Adrenal gland (tissue), 9 donors: ENCODE measurements at regions not wholly inside any gene's neighbourhood (a gene's known extent, or its start where the extent isn't known, plus 50 kb on each side); places are given as distances from the start of the nearest gene placed in this dataset.

ENCODE experiments used
- DNase-seq, 7 donors: peaks; one replicate each; pipeline ENCODE4 v3.0.0-alpha.2; 2019 to 2020
- H3K27ac ChIP-seq, 5 donors: fragments of 200-600 bp; sonication (generic) in 4 of 5; 1 replicate in 3 of 5; 2 replicates in 2 of 5; pipeline versions ENCODE4 v1.5.1 to v1.8.0; 2016 to 2020; ENCODE audit warnings: mild to moderate bottlenecking in 1 of 5
- H3K27me3 ChIP-seq: fragments of 200-600 bp; 2 replicates; pipeline ENCODE4 v1.8.0; 2021
- H3K36me3 ChIP-seq, 2 donors: fragments of 200-600 bp; replicated peaks in 1 of 2; 1 replicate in 1 of 2; 2 replicates in 1 of 2; pipeline versions ENCODE4 v1.5.1 to v1.8.0; 2018 to 2022
- H3K4me1 ChIP-seq, 2 donors: fragments of 200-600 bp; replicated peaks in 1 of 2; 1 replicate in 1 of 2; 2 replicates in 1 of 2; pipeline versions ENCODE4 v1.5.1 to v1.8.0; 2018 to 2021
- H3K4me3 ChIP-seq, 4 donors: fragments of 200-600 bp; sonication (generic) in 3 of 4; one replicate each; pipeline ENCODE4 v1.5.1; 2016 to 2018
- H3K9me3 ChIP-seq, 3 donors: fragments of 200-600 bp; sonication (generic) in 1 of 3; replicated peaks in 1 of 3; 1 replicate in 2 of 3; 2 replicates in 1 of 3; pipeline versions ENCODE4 v1.5.1 to v1.8.0; 2016 to 2021
- CTCF ChIP-seq, 6 experiments: fragments of 450-650 bp in 4 of 6; fragments of 200-600 bp in 2 of 6; sonication (generic) in 1 of 6; IDR thresholded peaks; 1 replicate in 5 of 6; 2 replicates in 1 of 6; pipeline versions ENCODE4 v1.5.1 to v1.8.0; 2016 to 2021; ENCODE audit warnings: antibody characterized with exemption in 6 of 6, mild to moderate bottlenecking in 2 of 6, moderate library complexity in 1 of 6
- POLR2A ChIP-seq, 2 donors: fragments of 450-650 bp; IDR thresholded peaks; one replicate each; pipeline ENCODE4 v1.6.1; 2017; ENCODE audit warnings: antibody characterized with exemption in 2 of 2, mild to moderate bottlenecking in 2 of 2, moderate library complexity in 1 of 2
- WGBS, 4 donors: extraction: QIAGEN DNeasy Blood & Tissue Kit in 2 of 4; methylation state at CpG; one replicate each; pipeline versions ENCODE4 v1.1.5 to v1.1.7; 2013 to 2017; 5-methylcytosine and 5-hydroxymethylcytosine counted together
- intact Hi-C, 2 donors: fragments of 100-400 bp; cut with DNase I; formaldehyde crosslinking; loops; one replicate each; pipeline versions ENCODE4 v1.14.1 to v1.15.0; 2022 to 2023
- donor health status: healthy with polysubstance abuse.
- donor health status: Bipolar disorder and iron deficiency.
- donor health status: DM: yes; HTN: yes; CAD: no.
- donor health status: DM: no; HTN: no; CAD: no.
- donor health status: DM: no; HTN: no; CAD: no.

GRCh38 chr6:117117652-117118051 is 147.7 kb upstream of the VGLL2 start:
- H3K4me1 ChIP-seq = no peaks in the 10 kb centered on the region
- no peak overlapping the region for H3K27ac ChIP-seq
- intact Hi-C loops = no loop called here
- DNase-seq = no peak
- H3K9me3 ChIP-seq = no peaks in the 10 kb centered on the region
- H3K27me3 ChIP-seq = no peaks in the 10 kb centered on the region
- no peak overlapping the region for H3K4me3 ChIP-seq
- TF ChIP-seq POLR2A (IDR thresholded peaks at IDR 0.05) = no peak
- TF ChIP-seq CTCF (IDR thresholded peaks at IDR 0.05) = no peak
- 19 to 32% (median 29%) methylated on average over 1 of the region's 1 CpG for WGBS, 4 donors
- no peaks in the 10 kb centered on the region for H3K36me3 ChIP-seq

GRCh38 chr6:117118490-117118889 is 146.9 kb upstream of the VGLL2 start:
- DNase-seq = no peak
- H3K9me3 ChIP-seq = no peaks in the 10 kb centered on the region
- H3K27ac ChIP-seq = no peak overlapping the region
- H3K4me1 ChIP-seq = no peaks in the 10 kb centered on the region
- H3K36me3 ChIP-seq = no peaks in the 10 kb centered on the region
- H3K27me3 ChIP-seq = no peaks in the 10 kb centered on the region
- TF ChIP-seq POLR2A (IDR thresholded peaks at IDR 0.05) (no peak), CTCF (IDR thresholded peaks at IDR 0.05) (no peak)
- no peak overlapping the region for H3K4me3 ChIP-seq
- intact Hi-C loops = no loop called here

- H3K4me1 ChIP-seq = no peaks in the 10 kb centered on the region
- H3K9me3 ChIP-seq = no peaks in the 10 kb centered on the region
- H3K27me3 ChIP-seq = no peaks in the 10 kb centered on the region
- H3K27ac ChIP-seq = no peak overlapping the region
- DNase-seq = no peak
- TF ChIP-seq CTCF (IDR thresholded peaks at IDR 0.05) = no peak
- no peak for TF ChIP-seq POLR2A (IDR thresholded peaks at IDR 0.05)
- intact Hi-C loops = no loop called here
- 67 to 85% (median 74%) methylated on average over 1 of the region's 1 CpG for WGBS, 4 donors
- H3K36me3 ChIP-seq = no peaks in the 10 kb centered on the region
- H3K4me3 ChIP-seq = no peak overlapping the region
Measured at GRCh38 chr6:117126213-117126612, 139.1 kb upstream of the VGLL2 start.

GRCh38 chr6:117128052-117128451 is 137.3 kb upstream of the VGLL2 start:
- no peaks in the 10 kb centered on the region for H3K36me3 ChIP-seq
- WGBS, 4 donors = 80 to 89% (median 87%) methylated on average over 1 of the region's 1 CpG
- H3K9me3 ChIP-seq = no peaks in the 10 kb centered on the region
- H3K4me1 ChIP-seq = no peaks in the 10 kb centered on the region
- no peaks in the 10 kb centered on the region for H3K27me3 ChIP-seq
- intact Hi-C loops = no loop called here
- no peak overlapping the region for H3K4me3 ChIP-seq
- DNase-seq = no peak
- no peak for TF ChIP-seq CTCF (IDR thresholded peaks at IDR 0.05)
- no peak for TF ChIP-seq POLR2A (IDR thresholded peaks at IDR 0.05)
- H3K27ac ChIP-seq = no peak overlapping the region
